HG02798 (cell line): ENCODE measurements at regions not wholly inside any gene's neighbourhood (a gene's known extent, or its start where the extent isn't known, plus 50 kb on each side); places are given as distances from the start of the nearest gene placed in this dataset.

Experiments used
- ATAC-seq: cut with Tn5 transposase; IDR thresholded peaks from one replicate; pipeline ENCODE4 v1.9.1; 2021; ENCODE audit warnings: mild to moderate bottlenecking; ENCODE audit not compliant: unreplicated experiment, poor library complexity

DNA sequence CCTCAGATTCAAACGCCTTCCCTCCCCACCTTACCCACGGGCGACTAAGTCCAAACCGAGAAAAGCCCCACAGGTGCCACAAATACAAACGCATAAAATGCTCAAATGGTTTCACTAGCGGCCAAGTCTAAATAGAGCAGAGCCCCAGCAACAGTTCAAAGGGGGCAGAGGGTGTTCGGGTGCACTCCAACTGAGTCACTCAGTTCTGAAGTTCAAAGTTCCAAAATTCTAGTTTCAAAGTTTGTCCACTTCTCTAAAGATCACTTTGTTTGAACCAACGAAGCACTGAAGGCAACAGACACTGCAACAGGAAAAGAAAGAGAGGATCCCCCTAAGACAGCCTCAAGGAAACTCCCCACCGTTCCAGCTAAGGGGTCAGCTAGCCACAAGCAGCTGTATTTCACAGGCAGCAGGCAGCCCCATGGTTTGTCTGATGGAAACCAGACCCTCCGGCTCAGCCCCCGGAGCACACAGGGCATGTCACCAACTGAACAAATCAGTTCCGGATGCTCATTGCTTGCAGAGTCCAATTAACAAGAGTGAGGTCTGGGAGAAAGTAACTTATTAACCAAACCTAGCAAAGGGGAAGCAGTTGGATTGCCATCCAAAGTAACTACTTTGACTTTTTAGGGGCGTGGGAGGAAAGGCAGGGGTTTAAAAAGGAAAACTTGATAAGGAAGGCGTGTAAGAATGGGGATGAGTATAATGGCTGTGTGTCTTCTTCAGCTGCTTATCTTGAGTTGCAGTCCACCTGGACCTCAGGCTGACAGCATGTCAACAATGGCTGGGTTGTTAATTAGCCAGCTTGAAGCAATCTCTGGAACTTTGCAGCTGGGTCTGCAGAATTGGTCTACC lies 1423.9 kb upstream of the PRMT6 start:
- no peak for ATAC-seq

DNA sequence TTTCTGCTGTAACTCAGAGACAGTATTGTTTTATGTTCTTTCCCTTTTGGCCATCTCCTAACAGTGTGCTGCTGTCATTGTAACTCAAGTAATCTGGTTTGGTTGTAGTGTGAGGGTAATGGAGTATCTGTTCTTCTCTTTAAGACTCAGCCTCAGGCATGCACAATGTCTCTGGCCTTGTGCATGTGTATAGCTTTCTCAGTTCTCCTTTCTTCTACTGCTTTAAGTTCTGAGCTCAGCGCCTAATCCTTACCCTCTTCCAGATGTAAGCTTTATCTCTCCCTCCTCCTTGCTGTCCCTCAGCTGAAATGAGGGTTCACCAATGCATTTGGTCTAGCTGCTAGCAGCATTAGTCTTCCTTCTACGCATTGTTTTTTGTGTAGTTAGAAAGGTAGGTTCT lies 1420.4 kb upstream of the PRMT6 start:
- peak; percentile 55 for ATAC-seq

DNA sequence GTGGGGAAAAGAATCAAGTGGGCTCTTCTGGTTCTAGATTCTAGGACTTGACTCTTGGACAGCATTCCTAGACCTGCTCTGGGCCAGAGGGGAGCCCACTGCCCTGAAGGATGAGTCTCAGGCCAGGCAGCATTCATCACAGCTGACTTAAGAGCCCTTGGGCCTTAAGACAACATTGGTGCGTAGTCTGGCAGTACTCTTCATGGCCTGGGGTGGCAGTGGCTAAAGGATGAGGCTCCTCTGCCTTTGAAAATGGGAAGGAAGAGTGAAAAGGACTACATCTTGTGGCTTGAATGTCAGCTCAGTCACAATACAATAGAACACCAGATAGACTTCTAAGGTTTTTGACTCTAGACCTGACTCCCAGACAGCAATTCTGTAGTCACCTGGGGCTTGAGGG lies 1415.1 kb upstream of the PRMT6 start:
- ATAC-seq: no peak

DNA sequence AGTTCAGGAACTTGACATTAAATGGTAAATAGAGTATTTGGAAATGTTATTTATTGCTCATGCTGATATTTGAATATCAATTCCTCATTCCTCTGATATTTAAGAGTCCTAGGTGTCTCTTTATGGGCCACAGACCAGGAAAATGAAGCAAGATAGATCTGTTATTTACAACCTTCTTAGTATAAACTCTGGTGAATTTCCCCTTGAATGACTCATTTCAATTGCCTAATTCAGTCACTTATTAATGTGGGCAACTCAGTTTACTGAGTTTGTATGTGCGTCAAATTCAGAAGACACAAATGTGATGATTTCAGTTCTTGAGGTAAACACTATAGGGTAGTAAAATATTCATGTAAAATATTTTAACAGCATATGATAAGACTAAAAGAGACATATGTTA lies 1404.4 kb upstream of the PRMT6 start:
- ATAC-seq: no peak

DNA sequence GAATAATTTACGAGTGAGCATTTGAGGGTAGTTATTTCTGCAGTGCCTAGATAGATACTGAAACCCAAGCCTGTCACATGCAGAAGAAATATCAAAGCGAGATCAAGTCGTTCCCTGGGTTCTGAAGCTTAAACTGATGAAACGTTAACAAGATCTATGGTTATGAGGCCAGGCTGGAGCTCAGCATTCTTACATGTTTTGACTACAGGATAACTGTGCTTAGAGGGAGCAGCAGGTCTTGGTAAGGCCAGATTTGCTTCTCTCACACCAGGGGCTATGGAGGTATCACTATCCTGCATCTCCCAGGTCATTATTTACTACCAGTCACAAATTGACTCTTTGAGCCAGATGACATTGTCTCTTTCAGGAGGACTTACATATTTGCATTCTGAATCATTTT lies 1401.4 kb upstream of the PRMT6 start:
- ATAC-seq: no peak

DNA sequence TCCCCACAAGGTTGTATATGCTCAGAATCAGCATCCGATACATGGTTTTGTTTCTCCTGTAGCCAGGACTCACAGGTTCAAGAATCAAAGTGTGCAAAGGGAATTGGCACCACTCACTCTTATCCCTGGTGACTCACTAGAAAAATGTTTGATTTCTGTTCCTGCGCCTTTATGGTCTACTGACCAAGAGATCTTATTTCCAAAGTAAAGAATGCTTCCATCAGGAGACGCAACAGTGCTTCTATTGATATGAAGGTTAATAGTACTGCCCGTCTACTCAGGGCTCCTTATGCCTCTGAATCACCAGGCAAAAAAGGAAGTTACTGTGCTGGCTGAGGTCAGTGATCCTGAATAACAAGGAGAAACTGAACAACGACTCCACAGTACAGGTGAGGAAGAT lies 1392.0 kb upstream of the PRMT6 start:
- ATAC-seq: no peak

DNA sequence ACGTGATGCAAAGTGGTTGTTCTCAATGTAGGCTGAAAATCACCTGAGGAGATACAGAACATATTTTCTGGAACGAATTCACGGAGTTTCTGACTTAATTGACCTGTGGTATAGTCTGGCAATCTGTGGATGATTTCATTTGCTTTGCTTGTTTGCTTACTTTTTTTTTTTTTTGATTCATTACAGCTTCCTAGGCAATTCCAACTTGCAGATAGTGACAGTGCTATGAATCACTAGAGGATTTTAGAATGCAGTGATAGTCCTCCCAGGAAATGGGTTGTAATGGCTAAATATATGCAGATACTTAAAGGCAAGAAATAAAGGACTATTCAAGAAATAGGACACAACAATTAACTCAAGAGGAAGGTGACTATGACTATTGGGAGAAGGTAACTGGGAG lies 1378.1 kb upstream of the PRMT6 start:
- ATAC-seq: no peak

DNA sequence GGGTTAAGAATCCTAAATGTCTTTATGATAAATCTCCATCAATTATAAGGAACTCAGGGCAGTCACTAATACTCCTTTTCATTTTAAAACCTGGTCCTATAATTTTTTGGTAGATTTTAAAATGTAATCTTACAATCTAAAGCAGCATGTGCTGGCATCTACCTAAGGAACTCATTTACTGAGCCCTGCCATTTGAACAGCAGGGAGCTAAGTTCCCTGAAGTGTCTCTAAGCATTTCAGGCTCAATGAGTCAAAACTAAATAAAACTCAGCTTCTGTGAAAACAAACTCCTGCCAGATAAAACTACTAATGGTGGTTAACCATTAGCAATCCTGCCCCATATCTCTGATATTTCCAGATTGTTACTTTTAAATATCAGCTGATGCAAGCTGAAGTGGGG lies 1371.8 kb upstream of the PRMT6 start:
- no peak for ATAC-seq

DNA sequence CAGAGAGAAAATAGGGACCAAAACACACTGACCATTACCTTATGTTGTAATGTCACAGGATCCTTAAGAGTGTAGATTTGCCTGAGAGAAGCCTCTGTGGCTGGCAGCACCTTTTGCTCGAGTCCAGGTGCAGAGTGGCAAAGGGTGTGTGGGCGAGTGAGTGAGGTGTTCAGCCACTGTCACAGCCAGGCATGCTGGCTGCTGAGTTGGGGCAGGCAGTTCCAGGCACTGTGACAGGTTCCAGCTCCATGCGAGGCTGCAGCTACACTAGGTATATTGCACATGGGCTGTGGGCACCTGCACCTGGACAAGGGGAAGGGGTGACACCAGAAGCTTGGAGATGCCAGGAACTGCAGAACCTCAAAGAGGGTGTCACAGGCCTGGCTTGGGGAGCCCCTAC lies 1370.4 kb upstream of the PRMT6 start:
- ATAC-seq: no peak

DNA sequence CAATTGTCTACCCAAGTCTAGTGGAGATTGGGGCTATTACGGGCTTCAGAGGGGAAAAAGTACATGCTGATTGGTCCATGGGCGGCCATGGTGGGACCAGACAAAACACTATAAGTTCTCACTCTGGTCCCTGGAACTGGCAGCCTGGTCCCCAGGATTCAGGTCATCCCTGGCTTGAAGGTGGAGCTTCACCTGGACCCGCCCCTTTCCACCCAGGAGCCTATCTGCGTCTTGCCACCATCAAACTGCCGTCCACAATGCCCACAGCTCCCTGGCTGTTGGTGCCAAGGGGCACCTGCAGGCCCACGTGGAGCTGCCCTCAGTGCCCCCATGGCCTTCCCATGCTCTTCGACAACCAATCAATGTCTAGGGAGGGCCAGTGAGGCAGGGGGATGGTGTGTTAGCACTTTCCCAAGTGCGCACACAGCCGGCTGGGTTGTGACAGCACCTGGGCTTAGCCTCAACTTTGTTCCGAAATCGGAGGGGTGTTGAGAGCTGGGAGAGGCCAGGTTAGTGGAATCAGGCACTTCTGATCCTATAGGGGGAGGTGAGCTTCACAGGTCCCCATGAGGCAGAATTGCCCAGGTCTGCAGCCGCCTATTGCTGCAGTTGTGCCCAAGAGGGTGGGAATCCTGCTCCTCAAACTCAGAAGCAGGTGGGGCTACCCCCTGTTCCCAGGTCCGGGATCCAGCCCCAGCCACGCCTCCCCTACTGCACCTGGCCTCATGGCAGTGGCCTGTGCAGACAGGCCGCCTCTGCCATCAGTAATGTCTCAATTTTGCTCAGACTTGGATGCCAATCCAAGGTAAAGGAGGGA lies 1369.4 kb upstream of the PRMT6 start:
- no peak for ATAC-seq

DNA sequence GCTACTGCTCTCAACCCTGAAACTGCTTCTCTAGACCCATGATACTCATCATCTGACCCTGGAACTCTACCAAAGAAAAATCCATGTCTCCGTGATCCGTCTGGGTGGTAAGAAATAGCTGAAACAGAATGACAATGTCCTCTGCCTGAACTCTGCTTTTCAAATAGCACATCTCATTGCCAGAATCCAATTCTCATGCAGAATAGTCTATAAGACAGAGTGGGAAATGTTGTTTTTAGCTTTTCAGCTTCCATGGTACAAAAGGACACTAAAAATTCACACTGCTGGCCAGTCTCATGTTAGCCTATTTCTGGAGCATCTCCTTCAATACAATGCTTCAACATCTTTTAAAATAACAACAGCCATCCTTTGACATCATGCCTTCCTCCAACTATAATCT lies 1355.8 kb upstream of the PRMT6 start:
- ATAC-seq: no peak

DNA sequence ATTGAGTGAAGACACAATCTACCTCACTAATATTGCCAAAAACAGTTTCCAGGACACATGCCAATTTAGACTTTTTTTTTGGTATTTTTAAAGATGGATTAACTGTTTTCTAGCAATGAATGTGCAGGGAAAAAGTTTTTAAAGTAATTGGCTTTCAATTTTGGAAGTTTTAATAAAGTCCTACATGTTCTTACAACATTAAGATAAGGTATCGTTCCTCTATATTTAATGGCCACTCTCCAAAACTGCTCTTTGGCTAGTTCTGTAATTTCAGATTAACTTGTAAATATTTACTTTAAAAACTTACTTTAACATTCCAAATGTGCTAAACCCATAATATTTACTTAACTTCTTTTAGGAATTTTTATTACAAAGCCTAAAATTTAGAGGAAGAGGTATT lies 1332.2 kb upstream of the PRMT6 start:
- ATAC-seq: no peak

DNA sequence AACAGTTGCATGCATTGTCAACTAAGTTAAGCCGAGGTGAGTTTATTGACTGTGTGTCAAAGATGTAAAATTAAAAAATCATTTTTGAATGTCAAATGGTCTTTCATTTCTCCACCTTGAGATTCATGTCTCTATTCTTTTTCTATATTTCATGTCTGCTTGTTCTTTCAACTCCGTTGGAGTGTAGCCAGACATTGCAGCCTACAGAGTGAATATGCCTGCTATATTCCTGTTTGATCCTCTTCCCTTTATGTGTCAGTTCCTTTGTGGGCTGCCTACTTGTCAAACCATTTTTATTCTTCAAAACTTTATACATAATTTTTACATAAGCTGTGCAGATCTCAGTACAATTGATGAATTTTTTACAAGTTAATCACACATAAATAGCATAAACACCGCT lies 1325.8 kb upstream of the PRMT6 start:
- no peak for ATAC-seq

DNA sequence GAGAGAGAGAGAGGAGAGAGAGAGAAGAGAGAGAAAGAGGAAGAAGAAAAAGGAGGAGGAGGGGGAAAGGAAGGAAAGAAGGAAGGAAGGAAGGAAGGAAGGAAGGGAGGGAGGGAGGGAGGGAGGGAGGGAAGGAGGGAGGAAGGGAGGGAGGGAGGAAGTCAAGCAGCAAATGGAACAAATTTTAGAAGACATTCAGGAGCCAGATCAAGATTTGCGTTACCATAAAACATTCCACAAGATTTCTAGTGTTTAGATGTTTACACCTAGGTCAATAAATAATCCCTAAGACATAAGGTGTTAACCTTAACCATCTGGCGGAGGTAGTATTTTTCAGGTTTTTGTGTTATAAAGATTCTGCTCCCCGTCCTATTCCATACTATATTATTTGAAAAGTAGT lies 1320.1 kb upstream of the PRMT6 start:
- no peak for ATAC-seq

DNA sequence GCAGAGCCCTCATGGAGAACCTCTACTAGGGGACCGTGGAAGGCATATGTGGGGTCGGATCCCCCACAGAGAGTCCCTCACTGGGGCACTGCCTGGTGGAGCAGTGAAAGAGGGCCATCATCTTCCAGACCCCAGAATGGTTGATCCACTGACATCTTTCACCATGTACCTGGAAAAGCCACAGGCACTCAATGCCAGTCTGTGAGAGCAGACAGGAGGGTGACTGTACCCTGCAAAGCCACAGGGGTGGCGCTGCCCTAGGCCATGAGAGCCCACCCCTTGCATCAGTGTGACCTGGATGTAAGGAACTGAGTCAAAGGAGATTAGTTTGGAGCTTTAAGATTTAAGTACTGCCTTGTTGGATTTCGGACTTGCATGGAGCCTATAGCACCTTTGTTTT lies 1276.7 kb upstream of the PRMT6 start:
- no peak for ATAC-seq

DNA sequence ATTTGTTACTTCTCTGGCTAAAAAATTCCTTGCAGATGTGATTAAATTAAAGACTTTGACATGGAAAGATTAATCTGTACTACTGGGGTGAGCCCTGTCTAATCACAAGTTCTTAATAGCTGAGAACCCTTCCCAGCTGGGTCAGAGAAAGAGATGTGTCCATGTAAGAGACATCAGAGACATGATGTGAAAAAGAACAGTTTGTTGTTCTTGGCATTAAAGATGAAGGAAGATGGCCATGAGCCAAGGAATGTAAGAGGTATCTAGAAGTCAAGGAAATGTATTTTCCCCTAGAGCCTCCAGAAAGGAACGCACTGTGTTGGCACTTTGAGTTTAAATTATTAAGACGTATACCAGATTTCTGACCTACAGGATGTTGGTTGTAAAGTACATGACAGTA lies 1271.5 kb upstream of the PRMT6 start:
- ATAC-seq: no peak

DNA sequence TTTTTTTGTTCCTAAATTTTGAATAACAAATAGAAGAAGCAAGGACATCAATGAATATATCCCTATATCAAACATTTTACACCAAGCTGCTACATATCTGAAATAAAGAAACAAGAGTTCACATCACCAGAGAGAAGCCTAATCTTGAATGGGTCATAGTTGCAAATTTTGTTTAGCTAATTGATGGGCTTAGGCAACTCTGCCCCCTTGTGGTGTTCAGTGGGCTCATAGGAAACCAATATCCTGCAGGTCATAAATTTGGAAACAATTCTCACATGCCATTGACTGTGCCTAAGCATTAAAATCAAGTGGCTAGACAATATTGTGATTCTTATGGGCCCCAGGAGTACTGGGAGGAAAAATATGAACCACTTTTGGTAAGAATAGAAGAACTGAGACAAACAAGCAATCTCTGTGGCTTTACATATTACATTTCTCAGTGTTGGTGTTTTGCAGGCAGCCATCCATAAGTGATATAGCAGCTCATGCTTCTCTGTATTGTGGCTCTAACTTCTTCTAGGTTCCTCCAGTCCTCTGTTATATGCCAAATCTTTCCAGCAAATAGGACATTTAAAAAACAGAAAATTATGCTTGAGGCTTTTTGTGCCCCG lies 1262.8 kb upstream of the PRMT6 start:
- peak; percentile 62 for ATAC-seq

DNA sequence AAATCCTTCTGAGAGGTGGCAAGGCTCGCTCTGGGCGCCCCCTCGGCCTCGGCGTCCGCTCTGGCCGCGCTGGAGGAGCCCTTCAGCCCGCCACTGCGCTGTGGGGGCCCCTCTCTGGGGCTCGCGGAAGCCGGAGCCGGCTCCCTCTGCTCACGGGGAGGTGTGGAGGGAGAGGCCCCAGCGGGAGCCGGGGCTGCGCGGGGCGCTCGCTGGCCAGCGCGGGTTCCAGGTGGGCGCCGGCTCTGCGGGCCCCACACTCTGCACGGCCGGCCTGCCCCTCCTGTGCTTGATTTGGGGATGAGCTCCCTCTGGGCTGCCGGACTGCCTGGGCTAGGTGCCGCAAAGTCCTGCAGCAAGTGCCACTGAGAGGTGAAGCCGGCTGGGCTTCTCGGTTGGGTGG lies 1260.7 kb upstream of the PRMT6 start:
- no peak for ATAC-seq

DNA sequence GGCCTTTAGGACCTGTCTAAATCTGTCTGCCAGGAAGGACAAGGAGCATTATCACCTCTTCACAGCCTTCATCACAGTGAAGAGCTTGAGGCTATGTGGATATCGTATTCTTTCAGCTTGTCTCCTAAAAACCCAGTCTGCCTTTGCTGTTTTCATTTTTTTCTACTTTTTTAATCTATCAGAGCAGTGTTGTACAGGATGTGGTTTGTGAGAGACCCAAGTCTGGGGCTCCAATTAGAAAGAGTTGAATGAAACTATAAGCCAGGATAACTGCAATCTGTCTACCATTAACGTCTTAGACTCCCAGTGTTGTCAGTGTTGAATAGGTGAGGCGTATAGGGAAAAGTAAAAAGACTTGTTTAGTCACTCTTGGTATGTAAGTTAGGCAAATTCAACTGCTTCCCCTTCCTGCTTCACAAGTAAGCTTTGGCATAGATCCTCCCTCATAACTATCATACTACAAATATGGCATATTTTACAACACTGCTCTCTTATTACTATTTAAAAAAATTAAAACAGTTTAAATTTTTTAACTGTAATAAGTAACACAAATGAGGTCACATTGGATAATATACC lies 1225.8 kb upstream of the PRMT6 start:
- no peak for ATAC-seq

DNA sequence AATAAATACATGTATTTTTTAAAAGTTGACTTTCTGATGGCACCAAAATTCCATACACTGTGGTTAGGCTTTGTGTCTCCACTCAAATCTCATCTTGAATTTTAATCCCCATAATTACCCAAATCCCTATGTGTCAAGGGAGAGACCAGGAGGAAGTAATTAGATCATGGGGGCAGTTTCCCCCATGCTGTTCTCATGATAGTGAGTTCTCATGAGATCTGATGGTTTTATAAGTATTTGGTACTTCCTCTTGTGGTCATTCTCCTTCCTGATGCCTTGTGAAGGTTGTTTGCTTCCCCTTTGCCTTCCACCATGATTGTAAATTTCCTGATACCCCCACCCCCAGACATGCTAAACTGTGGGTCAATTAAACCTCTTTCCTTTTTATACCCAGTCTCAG lies 1218.4 kb upstream of the PRMT6 start:
- ATAC-seq: no peak

DNA sequence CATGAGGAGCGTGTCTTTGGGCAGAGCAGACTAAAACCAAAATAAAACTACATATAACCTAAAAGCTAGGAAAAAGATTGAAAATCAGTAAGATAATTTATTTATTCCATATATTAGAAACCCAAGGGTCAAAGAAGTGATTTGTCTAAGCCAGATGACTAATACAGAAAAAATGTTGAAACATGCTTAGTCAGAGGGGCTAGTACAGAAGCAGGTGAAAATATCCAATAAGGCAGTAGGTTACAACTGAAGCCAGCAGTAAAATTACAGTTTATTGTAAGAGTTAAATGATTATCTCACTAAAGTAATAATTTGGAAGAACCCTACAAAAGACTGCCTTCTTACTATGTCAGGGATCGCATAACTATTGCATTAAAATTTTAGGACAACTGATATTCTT lies 1190.9 kb upstream of the PRMT6 start:
- no peak for ATAC-seq
